GM19328 (cell line): ENCODE measurements at regions not wholly inside any gene's neighbourhood (a gene's known extent, or its start where the extent isn't known, plus 50 kb on each side); places are given as distances from the start of the nearest gene placed in this dataset.

Source experiments
- ATAC-seq: cut with Tn5 transposase; IDR thresholded peaks from one replicate; pipeline ENCODE4 v1.9.1; 2021; ENCODE audit warnings: mild to moderate bottlenecking, moderate library complexity; ENCODE audit not compliant: unreplicated experiment

DNA sequence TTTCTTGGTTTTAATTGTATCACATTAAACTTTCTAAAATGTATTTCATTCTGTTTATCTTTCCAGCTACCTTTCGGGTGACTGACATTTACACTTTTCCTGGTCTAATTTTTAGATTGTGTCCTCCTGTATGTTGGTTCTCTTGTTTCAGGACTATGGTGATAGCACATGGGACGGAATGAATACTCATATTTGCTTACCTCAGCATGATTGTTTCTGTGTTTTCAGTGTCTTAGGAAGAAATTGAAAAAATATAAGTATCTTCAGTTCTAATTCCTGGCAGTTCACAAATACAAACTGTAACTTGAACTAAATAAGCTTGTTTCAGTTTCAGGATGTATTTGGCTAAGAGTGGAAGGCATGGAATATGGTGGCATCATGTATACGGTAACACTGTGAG, 80.1 kb upstream of the ROBO1 start:
- ATAC-seq = no peak

GRCh38 chr3:79846148-79846933, 78.5 kb upstream of the ROBO1 start:
- no peak for ATAC-seq

GRCh38 chr3:79845546-79845945, 77.7 kb upstream of the ROBO1 start:
- ATAC-seq = no peak

DNA sequence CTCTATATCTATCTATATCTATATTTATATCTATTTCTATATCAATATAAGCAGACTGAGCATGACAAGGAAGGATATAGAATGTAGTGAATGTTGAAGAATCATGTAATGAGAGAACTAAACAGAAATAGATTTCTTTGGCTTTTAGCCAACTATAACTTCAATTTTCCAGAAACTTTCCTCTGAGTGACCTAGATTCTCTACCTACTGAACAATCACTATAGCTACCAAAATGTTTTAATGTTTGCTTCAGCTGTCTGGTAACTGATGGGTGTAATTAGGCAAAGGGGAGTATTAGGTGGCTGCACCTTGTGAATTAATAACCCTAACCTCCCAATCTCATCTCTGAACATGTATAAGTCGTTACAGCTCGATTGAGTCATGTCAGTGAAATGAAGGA, 76.4 kb upstream of the ROBO1 start:
- ATAC-seq = no peak

- ATAC-seq = no peak
Observed at GRCh38 chr3:79843180-79843579, 75.4 kb upstream of the ROBO1 start.

- ATAC-seq = no peak
Observed at GRCh38 chr3:79835701-79836100, 67.9 kb upstream of the ROBO1 start.

GRCh38 chr3:79824166-79824565, 56.4 kb upstream of the ROBO1 start:
- ATAC-seq = no peak

DNA sequence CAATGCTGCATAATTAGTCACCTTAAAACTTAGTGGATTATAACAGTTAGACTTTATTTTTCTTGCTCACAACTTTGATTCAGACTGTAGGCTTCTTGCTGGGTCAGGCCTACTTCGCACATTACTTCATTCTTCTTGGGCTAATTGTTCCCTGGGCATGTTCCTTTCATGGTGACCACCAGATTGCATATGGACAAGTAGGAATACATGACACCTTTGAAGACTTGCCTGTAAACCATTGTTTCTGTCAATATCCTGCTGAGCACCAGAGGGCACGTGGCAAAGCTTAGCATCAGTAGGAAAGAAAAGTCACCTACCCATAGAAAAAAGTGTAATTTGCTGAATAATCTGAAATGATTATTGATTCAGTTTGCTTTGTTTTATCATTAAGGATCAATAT, 54.3 kb upstream of the ROBO1 start:
- ATAC-seq = no peak

GRCh38 chr3:79820089-79820488, 52.3 kb upstream of the ROBO1 start:
- ATAC-seq = no peak

GRCh38 chr3:79818015-79818414, 50.2 kb upstream of the ROBO1 start:
- no peak for ATAC-seq
